Limb (tissue), 2 donors: ENCODE measurements at regions not wholly inside any gene's neighbourhood (a gene's known extent, or its start where the extent isn't known, plus 50 kb on each side); places are given as distances from the start of the nearest gene placed in this dataset.
"Not testable (repeated sequence)": the region's sequence is repeated elsewhere in the genome, so short reads cannot be mapped to it uniquely, and the experiment has no call there.

Experiments
- DNase-seq, 2 donors: peaks; one replicate each; pipeline ENCODE4 v3.0.0-alpha.2; 2016; ENCODE audit errors: extremely low spot score in 2 of 2

GRCh38 chr12:131593406-131593805 is 117.5 kb upstream of the SFSWAP start:
- no peak for DNase-seq

- DNase-seq, result no peak
Measured at GRCh38 chr12:131596115-131596514, 114.8 kb upstream of the SFSWAP start.

- DNase-seq, result no peak
Measured at GRCh38 chr12:131597333-131597732, 113.6 kb upstream of the SFSWAP start.

DNA sequence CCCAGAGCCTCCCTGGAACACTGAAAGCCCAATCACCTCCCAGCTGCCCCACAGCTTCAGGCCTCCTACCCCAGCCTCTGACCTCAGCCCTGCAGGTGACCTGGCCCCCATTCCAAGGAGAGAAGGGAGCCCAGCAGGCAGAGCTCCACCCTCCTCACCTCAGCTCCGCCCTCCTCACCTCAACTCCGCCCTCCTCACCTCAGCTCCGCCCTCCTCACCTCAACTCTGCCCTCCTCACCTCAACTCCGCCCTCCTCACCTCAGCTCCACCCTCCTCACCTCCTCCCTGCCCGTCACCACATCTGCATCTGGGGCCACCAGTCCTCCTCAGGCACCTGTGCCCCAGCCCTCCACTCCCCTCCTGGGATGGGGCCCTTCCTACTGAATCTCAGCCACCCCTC is 112.2 kb upstream of the SFSWAP start:
- DNase-seq, result no peak

DNA sequence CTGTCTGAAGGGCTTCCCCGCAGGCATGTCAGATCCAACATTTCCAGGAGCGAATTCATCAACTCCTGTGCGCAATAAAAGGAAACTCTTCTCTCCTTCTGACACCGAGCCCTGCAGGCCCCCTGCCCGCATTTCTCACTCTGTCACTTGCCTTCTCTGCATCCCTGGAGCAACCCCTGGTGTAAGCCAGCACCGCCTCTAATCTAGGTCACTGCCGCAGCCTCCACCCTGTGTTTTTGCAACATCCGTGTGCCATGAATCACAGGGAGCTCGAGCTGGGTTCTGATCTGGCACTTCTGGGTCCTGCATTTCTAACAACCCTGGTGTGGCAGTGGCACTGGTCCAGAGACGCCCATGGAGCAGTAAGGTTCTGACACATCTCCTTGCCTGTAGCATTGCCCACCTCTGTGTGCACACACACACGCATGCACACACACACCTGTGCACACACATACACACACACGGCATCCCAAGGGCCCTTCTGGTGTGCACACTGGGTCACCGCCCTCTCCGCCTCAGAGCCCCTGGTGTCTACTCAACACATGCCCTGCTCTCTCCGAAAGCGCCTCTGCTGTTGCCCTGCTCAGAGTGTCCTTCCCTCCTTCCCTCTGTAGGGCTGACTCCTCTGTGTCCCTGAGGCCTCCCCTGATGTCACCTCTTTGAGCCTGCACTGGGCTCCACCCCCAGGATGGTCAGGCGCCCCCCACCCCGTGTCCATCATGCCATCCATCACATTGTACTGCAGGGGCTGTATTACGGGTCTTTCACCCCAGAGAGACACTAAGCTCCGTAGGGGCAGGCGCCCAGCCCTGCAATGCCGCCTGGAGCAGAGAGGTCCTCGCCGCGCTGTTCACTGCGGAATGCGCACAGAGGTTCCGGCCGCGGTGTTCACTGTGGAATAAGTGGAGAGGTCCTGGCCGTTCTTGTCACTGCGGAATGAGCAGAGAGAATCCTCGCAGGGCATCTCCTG is 111.4 kb upstream of the SFSWAP start:
- no peak for DNase-seq

- no peak for DNase-seq
Measured at GRCh38 chr12:131600160-131600532, 110.7 kb upstream of the SFSWAP start.

- not testable (repeated sequence) for DNase-seq
Measured at GRCh38 chr12:131601499-131601898, 109.4 kb upstream of the SFSWAP start.

DNA sequence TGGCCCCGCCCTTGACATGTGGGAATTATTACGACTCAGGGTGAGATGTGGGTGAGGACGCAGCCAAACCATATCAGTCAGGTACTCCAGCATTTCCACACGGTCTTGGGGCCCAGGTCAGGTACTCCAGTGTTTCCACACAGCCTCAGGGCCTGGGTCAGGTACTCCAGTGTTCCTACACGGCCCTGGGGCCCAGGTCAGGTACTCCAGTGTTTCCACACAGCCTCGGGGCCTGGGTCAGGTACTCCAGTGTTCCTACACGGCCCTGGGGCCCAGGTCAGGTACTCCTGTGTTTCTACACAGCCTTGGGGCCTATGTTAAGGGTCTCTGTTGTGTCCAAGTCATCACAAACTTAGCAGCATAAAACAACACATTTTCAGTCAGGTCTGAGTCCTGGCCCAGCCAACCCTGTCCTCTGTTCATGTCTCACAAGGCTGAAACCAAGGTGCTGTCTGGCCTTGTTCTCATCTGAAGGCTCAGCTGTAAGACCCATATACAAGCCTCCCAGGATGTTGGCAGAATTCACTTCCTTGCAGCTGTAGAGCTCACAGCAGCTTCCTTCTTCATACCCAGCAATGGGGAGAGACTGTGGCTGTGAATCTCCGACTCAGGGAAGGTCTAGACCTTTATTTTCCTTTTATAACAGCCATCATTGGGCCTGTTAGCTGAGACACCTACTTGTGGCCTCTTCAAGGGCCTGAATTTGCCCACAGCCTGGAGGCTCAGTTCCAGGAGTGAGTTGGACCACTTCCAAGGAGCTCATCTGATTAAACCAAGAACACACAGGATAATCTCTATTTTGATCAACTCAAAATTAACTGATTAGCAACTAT is 107.6 kb upstream of the SFSWAP start:
- DNase-seq, result no peak

GRCh38 chr12:131603939-131604795 is 106.7 kb upstream of the SFSWAP start:
- DNase-seq, result no peak

- DNase-seq, result no peak
Measured at GRCh38 chr12:131604859-131605258, 106.0 kb upstream of the SFSWAP start.

GRCh38 chr12:131605304-131605829 is 105.5 kb upstream of the SFSWAP start:
- DNase-seq, result no peak

DNA sequence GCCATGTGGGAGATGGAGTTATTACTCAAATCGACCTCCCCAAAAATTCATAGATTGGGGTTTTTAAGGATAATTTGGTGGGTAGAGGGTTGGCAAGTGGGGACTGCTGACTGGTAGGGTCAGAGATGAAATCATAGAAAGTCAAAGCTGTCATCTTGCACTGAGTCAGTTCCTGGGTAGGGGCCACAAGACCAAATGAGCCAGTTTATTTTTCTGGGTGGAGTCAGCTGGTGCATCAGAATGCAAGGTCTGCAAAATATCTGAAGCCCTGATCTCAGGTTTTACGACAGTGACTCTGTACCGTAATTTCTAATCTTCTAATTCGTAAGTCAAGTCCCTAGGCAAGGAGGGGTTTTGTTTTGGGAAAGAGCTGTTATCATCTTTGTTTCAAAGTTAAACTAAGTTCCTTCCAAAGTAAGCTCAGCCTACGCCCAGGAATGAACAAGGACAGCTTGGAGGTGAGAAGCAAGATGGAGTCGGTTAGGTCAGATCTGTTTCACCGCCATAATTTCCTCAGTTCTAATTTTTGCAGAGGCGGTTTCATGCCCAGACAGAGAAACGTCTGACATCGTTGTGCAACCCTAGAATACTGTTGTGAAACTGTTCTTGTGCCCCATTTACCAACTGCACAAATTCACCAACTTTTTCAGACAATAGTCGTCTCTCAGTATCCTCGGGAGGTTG is 104.5 kb upstream of the SFSWAP start:
- no peak for DNase-seq

- no peak for DNase-seq
Measured at GRCh38 chr12:131607658-131608447, 103.0 kb upstream of the SFSWAP start.

GRCh38 chr12:131608740-131609690 is 101.9 kb upstream of the SFSWAP start:
- peak; percentile 67 to 86 for DNase-seq

DNA sequence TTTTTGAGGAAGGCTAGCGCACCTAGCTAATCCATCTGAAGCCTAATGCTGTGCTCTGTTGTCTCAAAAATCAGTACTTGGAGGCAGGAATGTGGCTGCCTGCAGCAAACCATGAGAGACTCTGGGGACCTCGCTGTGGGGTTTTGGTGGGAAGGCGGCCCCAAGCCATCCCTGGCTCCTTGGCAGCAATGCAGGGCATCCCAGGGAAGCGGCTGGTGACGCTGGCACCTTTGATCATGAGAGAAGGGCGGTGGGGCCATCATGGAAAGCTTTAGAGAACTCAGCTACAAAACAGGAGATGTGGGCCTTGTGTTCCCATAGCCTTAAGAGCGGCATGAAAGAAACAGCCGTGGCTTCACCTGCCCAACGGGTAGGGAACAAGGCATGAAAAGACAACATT is 101.1 kb upstream of the SFSWAP start:
- no peak for DNase-seq

DNA sequence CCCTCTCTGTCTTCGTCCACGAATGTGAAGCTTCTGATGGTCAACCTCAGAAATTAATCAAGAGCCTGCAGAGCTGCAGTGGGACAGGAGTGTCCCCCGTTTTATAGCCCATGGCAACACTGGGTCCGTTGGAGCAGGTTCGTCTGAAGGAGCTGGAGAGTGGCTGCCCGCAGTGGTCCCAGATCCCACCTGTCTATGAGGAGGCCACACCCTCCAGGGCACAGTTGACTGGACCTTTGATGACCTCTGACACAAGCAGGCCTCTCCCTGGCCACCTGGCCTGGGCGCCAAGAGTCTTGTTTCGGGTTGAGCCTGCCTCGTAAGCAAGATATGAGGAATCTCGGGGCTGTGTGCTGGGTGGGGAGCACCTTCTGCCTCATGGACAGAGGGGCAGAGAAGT is 100.7 kb upstream of the SFSWAP start:
- no peak for DNase-seq

DNA sequence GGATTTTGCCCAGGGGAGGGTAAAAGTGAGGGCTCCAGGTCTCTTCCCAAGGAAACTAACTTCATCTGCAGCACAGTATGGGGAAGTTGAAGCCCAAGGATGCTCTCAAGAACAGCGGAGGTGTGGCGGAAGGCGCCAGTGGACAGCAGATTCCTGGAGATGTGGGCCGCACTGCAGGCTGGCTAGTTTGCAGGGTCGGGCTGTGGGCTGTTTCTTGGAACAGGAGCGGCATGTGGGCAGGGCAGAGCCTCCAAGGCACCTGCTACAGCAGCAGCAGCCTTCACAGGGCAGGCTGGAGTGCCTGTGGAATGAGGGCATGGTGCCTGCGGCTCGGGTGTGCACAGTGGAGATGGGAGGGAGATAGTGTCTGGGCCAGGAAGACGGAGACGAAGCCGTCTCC is 100.0 kb upstream of the SFSWAP start:
- no peak for DNase-seq

DNA sequence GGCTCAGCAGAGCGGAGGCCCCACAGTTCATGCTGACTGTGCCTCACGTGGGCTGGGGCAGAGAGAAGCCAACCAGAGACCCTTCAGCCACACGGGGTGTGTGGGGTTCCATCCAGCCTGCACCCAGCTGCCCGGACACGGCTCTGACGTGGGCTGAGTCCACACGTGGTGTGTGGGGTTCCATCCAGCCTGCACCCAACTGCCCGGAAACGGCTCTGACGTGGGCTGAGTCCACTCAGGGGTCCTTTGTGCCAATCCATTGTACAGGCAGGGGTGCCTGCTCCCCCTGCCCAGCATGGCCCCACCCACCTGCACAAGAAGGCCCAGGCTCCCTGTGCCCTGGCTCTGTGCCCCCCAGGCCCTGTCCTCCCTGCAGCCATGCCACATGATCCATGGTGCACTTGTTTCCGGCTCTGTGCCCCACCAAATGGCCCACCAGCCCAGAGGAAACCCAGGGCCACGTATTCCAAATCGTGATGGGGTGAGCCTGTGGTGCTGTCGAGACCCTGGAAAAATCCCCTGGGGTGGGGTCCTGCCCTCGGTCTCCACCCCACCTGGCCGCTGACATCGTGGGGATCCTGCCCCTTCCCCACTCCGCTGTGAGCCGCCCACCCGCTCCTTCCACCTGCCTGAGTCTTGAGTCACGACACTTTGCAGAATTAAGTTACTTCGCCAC is 99.3 kb upstream of the SFSWAP start:
- no peak for DNase-seq
